Calu3 (cell line): ENCODE measurements at regions not wholly inside any gene's neighbourhood (a gene's known extent, or its start where the extent isn't known, plus 50 kb on each side); places are given as distances from the start of the nearest gene placed in this dataset.
A peak's percentile ranks its signal among the peaks of the same experiment; 100 is the strongest.
"Not testable (repeated sequence)": the region's sequence is repeated elsewhere in the genome, so short reads cannot be mapped to it uniquely, and the experiment has no call there.

Experiments
- BruUV-seq: library from RNA; stranded (reverse); fragments of 400-500 nt; replicated peaks from 2 replicates; lab custom pipeline; 2021; lab: Mats Ljungman, UMichigan
- CTCF ChIA-PET: fragments of 300-600 bp; sonication (Branson Sonifier 250); formaldehyde crosslinking; loops from one replicate; lab custom pipeline; 2022; ENCODE audit warnings: antibody characterized with exemption; lab: Charles Lee
- DNase-seq: peaks from one replicate; pipeline ENCODE4 v3.0.0; 2022
- H3K27ac Mint-ChIP-seq: one replicate; pipeline ENCODE4 v1.8.0; 2022; ENCODE audit warnings: mixed read lengths; ENCODE audit not compliant: unreplicated experiment
- H3K27me3 Mint-ChIP-seq: one replicate; pipeline ENCODE4 v1.8.0; 2022; ENCODE audit warnings: mixed read lengths; ENCODE audit not compliant: unreplicated experiment
- H3K36me3 Mint-ChIP-seq: one replicate; pipeline ENCODE4 v1.8.0; 2022; ENCODE audit warnings: mild to moderate bottlenecking, moderate library complexity, mixed read lengths; ENCODE audit not compliant: insufficient read depth, unreplicated experiment
- H3K4me1 Mint-ChIP-seq: one replicate; pipeline ENCODE4 v1.8.0; 2022; ENCODE audit warnings: mild to moderate bottlenecking, low read depth, mixed read lengths; ENCODE audit not compliant: unreplicated experiment
- H3K4me3 Mint-ChIP-seq: one replicate; pipeline ENCODE4 v1.8.0; 2022; ENCODE audit warnings: mild to moderate bottlenecking, low read depth, moderate library complexity, mixed read lengths; ENCODE audit not compliant: unreplicated experiment
- H3K9me3 Mint-ChIP-seq: one replicate; pipeline ENCODE4 v1.8.0; 2022; ENCODE audit warnings: low read depth, mixed read lengths; ENCODE audit not compliant: unreplicated experiment
- intact Hi-C: fragments of 100-400 bp; cut with micrococcal nuclease; formaldehyde crosslinking; loops from one replicate; pipeline ENCODE4 v1.10.0; 2022; ENCODE audit not compliant: unreplicated experiment
- TF ChIP-seq, protein P1 (sequence below): fragments of 200-600 bp; IDR thresholded peaks from one replicate; pipeline ENCODE4 v1.8.0; 2022; ENCODE audit warnings: antibody characterized with exemption; ENCODE audit not compliant: unreplicated experiment

DNA sequence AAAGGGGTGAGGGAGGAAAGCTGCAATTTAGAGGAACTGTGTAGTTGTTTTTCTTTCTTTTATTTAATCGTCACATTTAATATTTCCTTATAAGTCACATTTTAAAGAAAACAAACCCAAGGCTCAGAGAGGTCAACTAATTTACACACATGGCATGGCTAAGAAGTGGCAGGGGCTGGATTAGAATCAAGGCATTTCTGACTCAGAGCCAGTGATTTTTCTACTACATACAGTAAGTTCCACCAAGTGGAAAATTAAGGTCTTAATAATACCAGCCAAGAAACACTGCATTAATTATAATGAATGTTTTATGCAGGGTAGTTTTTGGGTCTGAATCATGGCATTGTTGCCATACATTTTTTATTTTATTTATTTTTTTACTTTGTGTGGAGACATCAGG lies 607.7 kb upstream of the CITED2 start:
- peaks cover 65% of the 10 kb centered on the region for H3K4me1 Mint-ChIP-seq
- H3K27me3 Mint-ChIP-seq: no peaks in the 10 kb centered on the region
- H3K36me3 Mint-ChIP-seq: peaks cover 9% of the 10 kb centered on the region
- no peak overlapping the region for H3K4me3 Mint-ChIP-seq
- intact Hi-C loops: loop anchor here (5.0 kb wide), 2 partner anchors 100 to 610 kb away; partner anchors contain the start of gene CITED2
- TF ChIP-seq, protein P1, sequence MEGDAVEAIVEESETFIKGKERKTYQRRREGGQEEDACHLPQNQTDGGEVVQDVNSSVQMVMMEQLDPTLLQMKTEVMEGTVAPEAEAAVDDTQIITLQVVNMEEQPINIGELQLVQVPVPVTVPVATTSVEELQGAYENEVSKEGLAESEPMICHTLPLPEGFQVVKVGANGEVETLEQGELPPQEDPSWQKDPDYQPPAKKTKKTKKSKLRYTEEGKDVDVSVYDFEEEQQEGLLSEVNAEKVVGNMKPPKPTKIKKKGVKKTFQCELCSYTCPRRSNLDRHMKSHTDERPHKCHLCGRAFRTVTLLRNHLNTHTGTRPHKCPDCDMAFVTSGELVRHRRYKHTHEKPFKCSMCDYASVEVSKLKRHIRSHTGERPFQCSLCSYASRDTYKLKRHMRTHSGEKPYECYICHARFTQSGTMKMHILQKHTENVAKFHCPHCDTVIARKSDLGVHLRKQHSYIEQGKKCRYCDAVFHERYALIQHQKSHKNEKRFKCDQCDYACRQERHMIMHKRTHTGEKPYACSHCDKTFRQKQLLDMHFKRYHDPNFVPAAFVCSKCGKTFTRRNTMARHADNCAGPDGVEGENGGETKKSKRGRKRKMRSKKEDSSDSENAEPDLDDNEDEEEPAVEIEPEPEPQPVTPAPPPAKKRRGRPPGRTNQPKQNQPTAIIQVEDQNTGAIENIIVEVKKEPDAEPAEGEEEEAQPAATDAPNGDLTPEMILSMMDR: no peak
- no peaks in the 10 kb centered on the region for H3K9me3 Mint-ChIP-seq
- no TSS peak for BruUV-seq
- DNase-seq: no peak
- no peak overlapping the region for H3K27ac Mint-ChIP-seq
- CTCF ChIA-PET: no interaction called here

- intact Hi-C loops: loop anchor here (5.0 kb wide), 2 partner anchors 99 to 609 kb away; partner anchors contain the start of gene CITED2
- peaks cover 66% of the 10 kb centered on the region for H3K4me1 Mint-ChIP-seq
- CTCF ChIA-PET: interaction anchor here (0.5 kb wide), 1 partner anchor 21 kb away, joined by 3 read pairs; no protein-coding TSS in a partner anchor
- TF ChIP-seq, protein P1: no peak
- H3K27me3 Mint-ChIP-seq: no peaks in the 10 kb centered on the region
- BruUV-seq: no TSS peak
- H3K36me3 Mint-ChIP-seq: peaks cover 9% of the 10 kb centered on the region
- peak; percentile 45 for DNase-seq
- H3K27ac Mint-ChIP-seq: no peak overlapping the region
- H3K4me3 Mint-ChIP-seq: no peak overlapping the region
- no peaks in the 10 kb centered on the region for H3K9me3 Mint-ChIP-seq
Observed at GRCh38 chr6:139981768-139982181, 607.3 kb upstream of the CITED2 start.

DNA sequence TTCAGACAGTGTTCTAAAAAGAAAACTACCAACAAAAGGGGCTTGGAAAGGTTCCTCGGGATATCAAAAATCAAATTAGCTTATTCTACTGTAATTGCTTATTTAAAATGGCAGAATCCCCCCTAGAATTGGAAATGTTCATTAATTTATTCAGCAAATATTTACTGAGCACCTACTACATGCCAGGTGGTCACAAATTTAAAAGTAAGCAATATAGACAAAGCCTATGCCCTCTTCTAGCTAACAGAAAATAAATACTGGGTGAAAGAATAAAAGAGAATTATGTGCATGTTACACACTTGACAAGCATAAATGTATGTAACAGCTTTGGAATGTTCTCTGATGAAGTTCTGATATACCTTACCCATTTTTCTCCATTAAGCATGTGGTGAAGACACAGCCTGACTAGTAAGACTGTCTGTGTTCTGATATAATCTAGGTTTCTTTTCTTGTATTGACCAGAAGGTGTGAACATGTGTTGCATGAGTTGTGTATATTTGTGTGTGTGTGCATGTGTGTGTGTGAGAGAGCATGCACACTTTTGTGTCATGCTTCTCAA lies 606.7 kb upstream of the CITED2 start:
- no peak overlapping the region for H3K4me3 Mint-ChIP-seq

GRCh38 chr6:139980631-139981030 lies 606.2 kb upstream of the CITED2 start:
- DNase-seq, H3K9me3 Mint-ChIP-seq, BruUV-seq, H3K27ac Mint-ChIP-seq, H3K4me3 Mint-ChIP-seq, H3K36me3 Mint-ChIP-seq, H3K27me3 Mint-ChIP-seq, CTCF ChIA-PET: not testable (repeated sequence)
- intact Hi-C loops: loop anchor here (5.0 kb wide), 2 partner anchors 98 to 608 kb away; partner anchors contain the start of gene CITED2
- peaks cover 66% of the 10 kb centered on the region for H3K4me1 Mint-ChIP-seq

More for the DNA sequence above, 606.7 kb upstream of the CITED2 start:
- CTCF ChIA-PET: interaction anchor here (0.5 kb wide), 1 partner anchor 21 kb away, joined by 3 read pairs; no protein-coding TSS in a partner anchor
- H3K36me3 Mint-ChIP-seq: peaks cover 9% of the 10 kb centered on the region
- intact Hi-C loops: loop anchor here (5.0 kb wide), 2 partner anchors 99 to 609 kb away; partner anchors contain the start of gene CITED2
- no peak overlapping the region for H3K27ac Mint-ChIP-seq
- TF ChIP-seq, protein P1: no peak
- H3K27me3 Mint-ChIP-seq: no peaks in the 10 kb centered on the region
- H3K9me3 Mint-ChIP-seq: no peaks in the 10 kb centered on the region
- no TSS peak for BruUV-seq
- H3K4me1 Mint-ChIP-seq: peaks cover 66% of the 10 kb centered on the region
- no peak for DNase-seq
